Nephron (organoid): ENCODE measurements at regions not wholly inside any gene's neighbourhood (a gene's known extent, or its start where the extent isn't known, plus 50 kb on each side); places are given as distances from the start of the nearest gene placed in this dataset.

ENCODE experiments used
- H3K27ac Mint-ChIP-seq, 3 experiments: 2 replicates each; pipeline ENCODE4 v1.8.0; 2020; ENCODE audit warnings: mixed read lengths in 3 of 3, mild to moderate bottlenecking in 2 of 3, moderate library complexity in 1 of 3
- H3K27me3 Mint-ChIP-seq: 2 replicates; pipeline ENCODE4 v1.8.0; 2021; ENCODE audit warnings: low read depth, mild to moderate bottlenecking, moderate library complexity, mixed read lengths
- H3K36me3 Mint-ChIP-seq: 2 replicates; pipeline ENCODE4 v1.8.0; 2020; ENCODE audit warnings: low read depth, mixed read lengths
- H3K4me1 Mint-ChIP-seq: 2 replicates; pipeline ENCODE4 v1.8.0; 2020; ENCODE audit warnings: mixed read lengths
- H3K4me3 Mint-ChIP-seq, 3 experiments: 2 replicates each; pipeline ENCODE4 v1.8.0; 2020; ENCODE audit warnings: mild to moderate bottlenecking in 3 of 3, mixed read lengths in 3 of 3, moderate library complexity in 2 of 3
- H3K9me3 Mint-ChIP-seq: 2 replicates; pipeline ENCODE4 v1.8.0; 2020; ENCODE audit warnings: mixed read lengths
- CTCF ChIP-seq, 3 experiments: fragments of 200-600 bp; sonication (generic); IDR thresholded peaks; one replicate each; pipeline ENCODE4 v1.5.0; 2021; ENCODE audit warnings: antibody characterized with exemption in 3 of 3; ENCODE audit not compliant: unreplicated experiment in 3 of 3

GRCh38 chr4:14315129-14315528 is 687.2 kb upstream of the CPEB2 start:
- H3K9me3 Mint-ChIP-seq: no peaks in the 10 kb centered on the region
- TF ChIP-seq CTCF (IDR thresholded peaks at IDR 0.05; ENCODE audit: unreplicated experiment in 3 of 3): no peak
- H3K36me3 Mint-ChIP-seq: no peaks in the 10 kb centered on the region
- no peaks in the 10 kb centered on the region for H3K4me1 Mint-ChIP-seq
- H3K4me3 Mint-ChIP-seq: no peak overlapping the region
- no peak overlapping the region for H3K27ac Mint-ChIP-seq
- H3K27me3 Mint-ChIP-seq: no peaks in the 10 kb centered on the region

- Mint-ChIP-seq H3K4me1 (no peaks in the 10 kb centered on the region), H3K9me3 (no peaks in the 10 kb centered on the region), H3K27ac (no peak overlapping the region), H3K27me3 (no peaks in the 10 kb centered on the region), H3K4me3 (no peak overlapping the region), H3K36me3 (no peaks in the 10 kb centered on the region)
- no peak for TF ChIP-seq CTCF (IDR thresholded peaks at IDR 0.05; ENCODE audit: unreplicated experiment in 3 of 3)
Observed at GRCh38 chr4:14317351-14317750, 684.9 kb upstream of the CPEB2 start.

- no peaks in the 10 kb centered on the region for H3K36me3 Mint-ChIP-seq
- H3K27ac Mint-ChIP-seq: no peak overlapping the region
- H3K9me3 Mint-ChIP-seq: no peaks in the 10 kb centered on the region
- H3K4me1 Mint-ChIP-seq: no peaks in the 10 kb centered on the region
- H3K4me3 Mint-ChIP-seq: no peak overlapping the region
- TF ChIP-seq CTCF (IDR thresholded peaks at IDR 0.05; ENCODE audit: unreplicated experiment in 3 of 3): no peak
- no peaks in the 10 kb centered on the region for H3K27me3 Mint-ChIP-seq
Observed at GRCh38 chr4:14318671-14319070, 683.6 kb upstream of the CPEB2 start.

GRCh38 chr4:14321723-14322122 is 680.6 kb upstream of the CPEB2 start:
- H3K4me1 Mint-ChIP-seq: no peaks in the 10 kb centered on the region
- H3K4me3 Mint-ChIP-seq: no peak overlapping the region
- H3K27ac Mint-ChIP-seq: no peak overlapping the region
- no peak for TF ChIP-seq CTCF (IDR thresholded peaks at IDR 0.05; ENCODE audit: unreplicated experiment in 3 of 3)
- no peaks in the 10 kb centered on the region for H3K27me3 Mint-ChIP-seq
- no peaks in the 10 kb centered on the region for H3K9me3 Mint-ChIP-seq
- no peaks in the 10 kb centered on the region for H3K36me3 Mint-ChIP-seq

- H3K36me3 Mint-ChIP-seq: no peaks in the 10 kb centered on the region
- TF ChIP-seq CTCF (IDR thresholded peaks at IDR 0.05; ENCODE audit: unreplicated experiment in 3 of 3): no peak
- H3K4me3 Mint-ChIP-seq: no peak overlapping the region
- H3K27ac Mint-ChIP-seq: no peak overlapping the region
- H3K9me3 Mint-ChIP-seq: no peaks in the 10 kb centered on the region
- H3K4me1 Mint-ChIP-seq: no peaks in the 10 kb centered on the region
- H3K27me3 Mint-ChIP-seq: no peaks in the 10 kb centered on the region
Observed at GRCh38 chr4:14323191-14323590, 679.1 kb upstream of the CPEB2 start.

- H3K27ac Mint-ChIP-seq: no peak overlapping the region
- H3K4me1 Mint-ChIP-seq: no peaks in the 10 kb centered on the region
- no peaks in the 10 kb centered on the region for H3K9me3 Mint-ChIP-seq
- no peak overlapping the region for H3K4me3 Mint-ChIP-seq
- no peaks in the 10 kb centered on the region for H3K36me3 Mint-ChIP-seq
- no peaks in the 10 kb centered on the region for H3K27me3 Mint-ChIP-seq
- no peak for TF ChIP-seq CTCF (IDR thresholded peaks at IDR 0.05; ENCODE audit: unreplicated experiment in 3 of 3)
Observed at GRCh38 chr4:14329228-14329627, 673.1 kb upstream of the CPEB2 start.
